ENCODE measurements at regions not wholly inside any gene's neighbourhood (a gene's known extent, or its start where the extent isn't known, plus 50 kb on each side); places are given as distances from the start of the nearest gene placed in this dataset.

- no peaks in the 10 kb centered on the region for H3K4me1 ChIP-seq (ENCODE audit: control insufficient read depth in 1 of 2, extremely low read depth in 1 of 2, insufficient read depth in 2 of 2, low read length in 2 of 2)
- Mint-ChIP-seq H3K27me3 (no peaks in the 10 kb centered on the region), H3K4me1 (no peaks in the 10 kb centered on the region), H3K9me3 (peaks cover 13 to 28% (median 25%) of the 10 kb centered on the region in 3 donors), H3K4me3 (no peak overlapping the region), H3K27ac (no peak overlapping the region), H3K36me3 (no peaks in the 10 kb centered on the region)
- DNase-seq (no peak), ATAC-seq (replicated peaks in 1 of 4) (no peak)
- no CpG with 5 or more reads among the region's 1 CpG for WGBS (ENCODE audit: insufficient coverage)
- no peaks in the 10 kb centered on the region for H3K36me3 ChIP-seq (ENCODE audit: control insufficient read depth in 2 of 2, extremely low read depth in 1 of 2, insufficient read depth in 1 of 2, low read length in 1 of 2)
- CTCF ChIA-PET: no interaction called here
- POLR2A ChIA-PET: no interaction called here
- no peak overlapping the region for H3K27ac ChIP-seq (ENCODE audit: low read length)
- peaks cover 2% of the 10 kb centered on the region for H3K9me3 ChIP-seq
- no peak overlapping the region for H3K4me3 ChIP-seq (ENCODE audit: control insufficient read depth in 1 of 2, extremely low read depth in 1 of 2, low read length in 1 of 2)
- H3K27me3 ChIP-seq (replicated peaks in 1 of 2; ENCODE audit: control insufficient read depth in 2 of 2, extremely low read depth in 1 of 2, insufficient read depth in 2 of 2, low read length in 1 of 2): no peaks in the 10 kb centered on the region
Measured at GRCh38 chr2:116450990-116451389, 1363.5 kb upstream of the DDX18 start.

DNA sequence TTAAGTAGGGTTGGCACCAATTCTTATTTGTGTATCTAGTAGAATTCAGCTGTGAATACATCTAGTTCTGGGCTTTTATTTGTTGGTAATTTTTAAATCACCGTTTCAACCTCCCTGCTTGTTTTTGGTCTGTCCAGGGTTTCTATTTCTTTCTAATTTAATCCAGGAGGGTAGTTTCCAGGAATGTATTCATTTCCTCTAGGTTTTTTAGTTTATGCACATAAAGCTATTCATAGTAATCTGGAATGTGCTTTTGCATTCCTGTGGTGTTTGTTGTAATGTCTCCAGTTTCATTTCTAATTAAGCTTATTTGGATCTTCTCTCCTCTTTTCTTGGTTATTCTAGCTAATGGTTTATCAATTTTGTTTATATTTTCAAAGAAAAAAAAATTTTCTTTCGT lies 1361.8 kb upstream of the DDX18 start:
- no peaks in the 10 kb centered on the region for H3K27me3 Mint-ChIP-seq
- no peak overlapping the region for H3K4me3 ChIP-seq (ENCODE audit: control insufficient read depth in 1 of 2, extremely low read depth in 1 of 2, low read length in 1 of 2)
- peaks cover 10 to 28% (median 20%) of the 10 kb centered on the region in 3 donors for H3K9me3 Mint-ChIP-seq
- no peaks in the 10 kb centered on the region for H3K27me3 ChIP-seq (replicated peaks in 1 of 2; ENCODE audit: control insufficient read depth in 2 of 2, extremely low read depth in 1 of 2, insufficient read depth in 2 of 2, low read length in 1 of 2)
- ChIA-PET CTCF (interaction anchor here in 1 of 2 donors (0.6 kb wide), 1 partner anchor 50 kb away, joined by 3 read pairs; no protein-coding TSS in a partner anchor), POLR2A (no interaction called here)
- no peak overlapping the region for H3K27ac Mint-ChIP-seq
- ATAC-seq (replicated peaks in 1 of 4) (no peak), DNase-seq (no peak)
- no peak overlapping the region for H3K4me3 Mint-ChIP-seq
- H3K9me3 ChIP-seq: no peaks in the 10 kb centered on the region
- H3K27ac ChIP-seq (ENCODE audit: low read length): no peak overlapping the region
- WGBS (ENCODE audit: insufficient coverage): no CpG with 5 or more reads among the region's 2 CpGs
- no peaks in the 10 kb centered on the region for H3K36me3 Mint-ChIP-seq
- H3K4me1 Mint-ChIP-seq: no peaks in the 10 kb centered on the region
- H3K36me3 ChIP-seq (ENCODE audit: control insufficient read depth in 2 of 2, extremely low read depth in 1 of 2, insufficient read depth in 1 of 2, low read length in 1 of 2): no peaks in the 10 kb centered on the region
- H3K4me1 ChIP-seq (ENCODE audit: control insufficient read depth in 1 of 2, extremely low read depth in 1 of 2, insufficient read depth in 2 of 2, low read length in 2 of 2): no peaks in the 10 kb centered on the region

DNA sequence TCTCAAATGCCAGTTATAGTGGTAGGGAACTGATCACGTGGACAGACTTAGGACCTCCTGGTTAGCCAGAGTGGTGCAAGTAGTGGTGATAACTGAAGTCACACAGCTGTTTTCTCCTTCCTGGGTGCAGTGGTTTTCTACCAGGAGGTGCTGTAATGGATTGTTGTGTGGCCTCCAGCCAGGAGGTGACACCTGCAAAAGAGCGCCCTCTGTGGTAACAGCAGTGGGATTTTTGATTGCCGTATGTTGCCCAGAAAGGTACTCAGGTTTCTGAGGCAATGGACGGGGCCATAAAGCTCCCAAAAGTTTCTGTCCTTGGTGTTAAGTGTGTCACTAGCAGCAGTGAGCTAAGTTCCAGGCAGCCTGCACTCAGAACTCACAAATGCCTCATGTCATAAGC lies 1358.1 kb upstream of the DDX18 start:
- Mint-ChIP-seq H3K27me3 (no peaks in the 10 kb centered on the region), H3K36me3 (no peaks in the 10 kb centered on the region), H3K9me3 (peaks cover 20 to 34% (median 24%) of the 10 kb centered on the region in 3 donors), H3K27ac (no peak overlapping the region), H3K4me1 (no peaks in the 10 kb centered on the region), H3K4me3 (no peak overlapping the region)
- ATAC-seq (replicated peaks in 1 of 4) (no peak), DNase-seq (no peak)
- Histone ChIP-seq H3K27ac (ENCODE audit: low read length) (no peak overlapping the region), H3K4me1 (ENCODE audit: control insufficient read depth in 1 of 2, extremely low read depth in 1 of 2, insufficient read depth in 2 of 2, low read length in 2 of 2) (no peaks in the 10 kb centered on the region), H3K27me3 (replicated peaks in 1 of 2; ENCODE audit: control insufficient read depth in 2 of 2, extremely low read depth in 1 of 2, insufficient read depth in 2 of 2, low read length in 1 of 2) (no peaks in the 10 kb centered on the region), H3K9me3 (no peaks in the 10 kb centered on the region), H3K4me3 (ENCODE audit: control insufficient read depth in 1 of 2, extremely low read depth in 1 of 2, low read length in 1 of 2) (no peak overlapping the region), H3K36me3 (ENCODE audit: control insufficient read depth in 2 of 2, extremely low read depth in 1 of 2, insufficient read depth in 1 of 2, low read length in 1 of 2) (no peaks in the 10 kb centered on the region)
- ChIA-PET CTCF (no interaction called here), POLR2A (no interaction called here)
- 85% methylated on average over 1 of the region's 4 CpGs for WGBS (ENCODE audit: insufficient coverage)

DNA sequence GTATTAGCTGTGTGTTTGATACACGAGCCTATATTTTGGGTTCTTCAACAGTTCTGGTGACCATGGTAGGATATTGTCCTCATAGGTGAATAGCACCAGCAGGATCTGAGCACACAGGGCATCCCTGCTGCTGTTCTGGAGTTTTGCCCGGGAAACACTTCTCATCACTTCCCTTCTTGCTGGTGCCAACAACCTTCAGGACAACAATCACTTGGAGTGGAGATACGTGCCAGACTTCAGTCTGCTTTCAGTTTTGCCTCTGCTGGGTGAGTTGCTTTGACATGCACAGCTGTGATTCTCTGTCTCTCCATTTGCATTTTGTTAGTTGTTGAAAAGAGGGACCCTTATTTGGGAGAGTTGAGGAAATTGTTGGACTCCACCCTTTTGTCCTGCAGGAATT lies 1347.2 kb upstream of the DDX18 start:
- Histone ChIP-seq H3K4me1 (ENCODE audit: control insufficient read depth in 1 of 2, extremely low read depth in 1 of 2, insufficient read depth in 2 of 2, low read length in 2 of 2) (no peaks in the 10 kb centered on the region), H3K4me3 (ENCODE audit: control insufficient read depth in 1 of 2, extremely low read depth in 1 of 2, low read length in 1 of 2) (no peak overlapping the region), H3K36me3 (ENCODE audit: control insufficient read depth in 2 of 2, extremely low read depth in 1 of 2, insufficient read depth in 1 of 2, low read length in 1 of 2) (no peaks in the 10 kb centered on the region), H3K27me3 (replicated peaks in 1 of 2; ENCODE audit: control insufficient read depth in 2 of 2, extremely low read depth in 1 of 2, insufficient read depth in 2 of 2, low read length in 1 of 2) (no peaks in the 10 kb centered on the region), H3K9me3 (peaks cover 4% of the 10 kb centered on the region), H3K27ac (ENCODE audit: low read length) (no peak overlapping the region)
- CTCF ChIA-PET: no interaction called here
- H3K9me3 Mint-ChIP-seq: peaks cover 17 to 40% (median 38%) of the 10 kb centered on the region in 3 donors
- no peaks in the 10 kb centered on the region for H3K27me3 Mint-ChIP-seq
- no peaks in the 10 kb centered on the region for H3K4me1 Mint-ChIP-seq
- POLR2A ChIA-PET: no interaction called here
- ATAC-seq (replicated peaks in 1 of 4): no peak
- no peak for DNase-seq
- H3K27ac Mint-ChIP-seq: no peak overlapping the region
- 65% methylated on average over 3 of the region's 3 CpGs for WGBS (ENCODE audit: insufficient coverage)
- no peaks in the 10 kb centered on the region for H3K36me3 Mint-ChIP-seq
- H3K4me3 Mint-ChIP-seq: no peak overlapping the region

DNA sequence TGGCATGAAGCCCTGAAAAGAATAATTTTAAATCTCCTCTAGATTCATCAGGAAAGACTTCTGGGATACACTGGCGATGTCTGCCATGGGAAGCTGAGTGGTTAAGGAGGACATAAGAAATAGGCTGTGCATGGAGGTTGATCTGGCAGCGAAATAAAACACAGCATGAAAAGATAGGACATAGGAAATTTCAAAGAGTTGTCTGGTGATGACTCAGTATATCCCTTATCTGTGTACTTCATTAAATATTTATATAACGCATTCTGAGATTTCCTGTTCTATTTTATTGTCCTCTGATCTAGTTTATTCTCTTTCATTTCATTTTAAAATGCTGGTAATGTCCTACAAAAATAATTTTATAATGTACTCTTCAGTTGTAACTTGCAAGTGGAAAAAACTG lies 1337.3 kb upstream of the DDX18 start:
- DNase-seq (no peak), ATAC-seq (replicated peaks in 1 of 4) (no peak)
- H3K4me3 ChIP-seq (ENCODE audit: control insufficient read depth in 1 of 2, extremely low read depth in 1 of 2, low read length in 1 of 2): no peak overlapping the region
- H3K36me3 Mint-ChIP-seq: no peaks in the 10 kb centered on the region
- CTCF ChIA-PET: no interaction called here
- H3K27ac Mint-ChIP-seq: no peak overlapping the region
- peaks cover 12 to 22% (median 21%) of the 10 kb centered on the region in 3 donors for H3K9me3 Mint-ChIP-seq
- WGBS (ENCODE audit: insufficient coverage): no CpG with 5 or more reads among the region's 3 CpGs
- H3K27me3 Mint-ChIP-seq: no peaks in the 10 kb centered on the region
- H3K4me3 Mint-ChIP-seq: no peak overlapping the region
- H3K4me1 Mint-ChIP-seq: no peaks in the 10 kb centered on the region
- no peak overlapping the region for H3K27ac ChIP-seq (ENCODE audit: low read length)
- H3K27me3 ChIP-seq (replicated peaks in 1 of 2; ENCODE audit: control insufficient read depth in 2 of 2, extremely low read depth in 1 of 2, insufficient read depth in 2 of 2, low read length in 1 of 2): no peaks in the 10 kb centered on the region
- no peaks in the 10 kb centered on the region for H3K4me1 ChIP-seq (ENCODE audit: control insufficient read depth in 1 of 2, extremely low read depth in 1 of 2, insufficient read depth in 2 of 2, low read length in 2 of 2)
- no peaks in the 10 kb centered on the region for H3K9me3 ChIP-seq
- POLR2A ChIA-PET: no interaction called here
- H3K36me3 ChIP-seq (ENCODE audit: control insufficient read depth in 2 of 2, extremely low read depth in 1 of 2, insufficient read depth in 1 of 2, low read length in 1 of 2): no peaks in the 10 kb centered on the region

GRCh38 chr2:116487336-116487735 lies 1327.2 kb upstream of the DDX18 start:
- H3K27ac Mint-ChIP-seq: no peak overlapping the region
- H3K9me3 Mint-ChIP-seq: peaks cover 19 to 28% (median 25%) of the 10 kb centered on the region in 3 donors
- DNase-seq (no peak), ATAC-seq (replicated peaks in 1 of 4) (no peak)
- no peaks in the 10 kb centered on the region for H3K4me1 Mint-ChIP-seq
- no peaks in the 10 kb centered on the region for H3K36me3 Mint-ChIP-seq
- WGBS (ENCODE audit: insufficient coverage): no CpG with 5 or more reads among the region's 1 CpG
- ChIA-PET CTCF (interaction anchor here in 1 of 2 donors (0.6 kb wide), 1 partner anchor 853 kb away, joined by 3 read pairs; no protein-coding TSS in a partner anchor), POLR2A (no interaction called here)
- no peaks in the 10 kb centered on the region for H3K9me3 ChIP-seq
- no peaks in the 10 kb centered on the region for H3K27me3 ChIP-seq (replicated peaks in 1 of 2; ENCODE audit: control insufficient read depth in 2 of 2, extremely low read depth in 1 of 2, insufficient read depth in 2 of 2, low read length in 1 of 2)
- H3K27ac ChIP-seq (ENCODE audit: low read length): no peak overlapping the region
- no peaks in the 10 kb centered on the region for H3K4me1 ChIP-seq (ENCODE audit: control insufficient read depth in 1 of 2, extremely low read depth in 1 of 2, insufficient read depth in 2 of 2, low read length in 2 of 2)
- H3K36me3 ChIP-seq (ENCODE audit: control insufficient read depth in 2 of 2, extremely low read depth in 1 of 2, insufficient read depth in 1 of 2, low read length in 1 of 2): no peaks in the 10 kb centered on the region
- no peak overlapping the region for H3K4me3 ChIP-seq (ENCODE audit: control insufficient read depth in 1 of 2, extremely low read depth in 1 of 2, low read length in 1 of 2)
- H3K27me3 Mint-ChIP-seq: no peaks in the 10 kb centered on the region
- H3K4me3 Mint-ChIP-seq: no peak overlapping the region

DNA sequence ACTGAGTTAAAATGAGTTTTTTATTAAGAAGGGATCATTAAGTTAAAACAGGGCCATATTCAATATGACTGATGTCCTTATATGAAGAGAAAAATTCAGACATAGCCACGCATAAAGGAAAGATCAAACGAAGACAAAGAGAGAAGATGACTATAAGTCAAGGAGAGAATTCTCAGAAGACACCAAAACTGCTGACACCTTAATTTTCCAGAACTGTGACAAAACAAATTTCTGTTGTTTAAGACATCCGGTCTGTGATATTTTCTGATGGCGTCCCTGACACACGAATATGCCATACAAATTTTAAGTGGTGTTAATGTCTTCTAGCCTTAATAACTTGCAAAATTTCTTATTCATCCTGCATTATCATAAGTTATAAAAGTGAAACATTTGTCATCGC lies 1325.2 kb upstream of the DDX18 start:
- no peaks in the 10 kb centered on the region for H3K27me3 Mint-ChIP-seq
- Histone ChIP-seq H3K27ac (ENCODE audit: low read length) (no peak overlapping the region), H3K27me3 (replicated peaks in 1 of 2; ENCODE audit: control insufficient read depth in 2 of 2, extremely low read depth in 1 of 2, insufficient read depth in 2 of 2, low read length in 1 of 2) (no peaks in the 10 kb centered on the region), H3K4me1 (ENCODE audit: control insufficient read depth in 1 of 2, extremely low read depth in 1 of 2, insufficient read depth in 2 of 2, low read length in 2 of 2) (no peaks in the 10 kb centered on the region), H3K9me3 (no peaks in the 10 kb centered on the region), H3K36me3 (ENCODE audit: control insufficient read depth in 2 of 2, extremely low read depth in 1 of 2, insufficient read depth in 1 of 2, low read length in 1 of 2) (no peaks in the 10 kb centered on the region), H3K4me3 (ENCODE audit: control insufficient read depth in 1 of 2, extremely low read depth in 1 of 2, low read length in 1 of 2) (no peak overlapping the region)
- WGBS (ENCODE audit: insufficient coverage): no CpG with 5 or more reads among the region's 6 CpGs
- ChIA-PET CTCF (no interaction called here), POLR2A (no interaction called here)
- H3K4me1 Mint-ChIP-seq: no peaks in the 10 kb centered on the region
- DNase-seq (no peak), ATAC-seq (replicated peaks in 1 of 4) (no peak)
- H3K27ac Mint-ChIP-seq: no peak overlapping the region
- H3K9me3 Mint-ChIP-seq: peaks cover 25 to 44% (median 32%) of the 10 kb centered on the region in 3 donors
- H3K36me3 Mint-ChIP-seq: no peaks in the 10 kb centered on the region
- no peak overlapping the region for H3K4me3 Mint-ChIP-seq
